VCaP (cell line): ENCODE measurements at regions not wholly inside any gene's neighbourhood (a gene's known extent, or its start where the extent isn't known, plus 50 kb on each side); places are given as distances from the start of the nearest gene placed in this dataset.

Experiments
- H3K27ac ChIP-seq: fragments of 450-650 bp; 2 replicates; pipeline ENCODE4 v1.5.1; 2017
- CTCF ChIP-seq: fragments of 450-650 bp; conservative IDR thresholded peaks from 2 replicates; pipeline ENCODE4 v1.5.1; 2017; ENCODE audit warnings: mild to moderate bottlenecking, moderate library complexity

- H3K27ac ChIP-seq: no peak overlapping the region
- no peak for TF ChIP-seq CTCF
Observed at GRCh38 chr4:30901461-30902451, 181.6 kb downstream of the PCDH7 start.

- no peak overlapping the region for H3K27ac ChIP-seq
- TF ChIP-seq CTCF: no peak
Observed at GRCh38 chr4:30903502-30904214, 183.5 kb downstream of the PCDH7 start.

- no peak overlapping the region for H3K27ac ChIP-seq
- TF ChIP-seq CTCF: no peak
Observed at GRCh38 chr4:30904215-30904555, 184.0 kb downstream of the PCDH7 start.

GRCh38 chr4:30904588-30904987, 184.4 kb downstream of the PCDH7 start:
- no peak for TF ChIP-seq CTCF
- no peak overlapping the region for H3K27ac ChIP-seq

GRCh38 chr4:30912098-30912714, 192.0 kb downstream of the PCDH7 start:
- no peak overlapping the region for H3K27ac ChIP-seq
- TF ChIP-seq CTCF: no peak

- no peak for TF ChIP-seq CTCF
- no peak overlapping the region for H3K27ac ChIP-seq
Observed at GRCh38 chr4:30916337-30917274, 196.4 kb downstream of the PCDH7 start.
